ENCODE measurements at regions not wholly inside any gene's neighbourhood (a gene's known extent, or its start where the extent isn't known, plus 50 kb on each side); places are given as distances from the start of the nearest gene placed in this dataset.

GRCh38 chr6:156461647-156462046 is 315.5 kb upstream of the ARID1B start:
- no peak for DNase-seq (ENCODE audit: extremely low read depth in 1 of 2, low read depth in 1 of 2)

DNA sequence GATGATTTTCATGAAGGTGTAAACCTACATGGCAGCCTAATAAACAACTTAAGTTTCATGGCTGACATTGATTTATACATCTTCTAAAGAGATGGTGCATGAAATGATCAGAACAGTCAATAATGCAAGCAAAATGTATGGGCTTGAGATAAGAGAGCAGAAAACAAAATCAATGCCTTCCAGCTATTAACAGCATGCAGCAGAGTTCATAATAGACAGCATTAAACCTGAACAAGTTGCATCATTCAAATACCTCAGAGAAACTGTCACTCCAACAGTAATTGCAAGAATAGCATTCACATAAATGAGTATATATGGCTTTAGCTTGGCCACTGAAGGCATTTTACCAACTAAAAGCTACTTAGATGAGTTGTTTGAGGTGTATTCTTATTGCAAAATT is 319.6 kb upstream of the ARID1B start:
- DNase-seq (ENCODE audit: extremely low read depth in 1 of 2, low read depth in 1 of 2), result no peak

- DNase-seq (ENCODE audit: extremely low read depth in 1 of 2, low read depth in 1 of 2), result no peak
These were observed 321.3 kb upstream of the ARID1B start for GRCh38 chr6:156455847-156456246.

DNA sequence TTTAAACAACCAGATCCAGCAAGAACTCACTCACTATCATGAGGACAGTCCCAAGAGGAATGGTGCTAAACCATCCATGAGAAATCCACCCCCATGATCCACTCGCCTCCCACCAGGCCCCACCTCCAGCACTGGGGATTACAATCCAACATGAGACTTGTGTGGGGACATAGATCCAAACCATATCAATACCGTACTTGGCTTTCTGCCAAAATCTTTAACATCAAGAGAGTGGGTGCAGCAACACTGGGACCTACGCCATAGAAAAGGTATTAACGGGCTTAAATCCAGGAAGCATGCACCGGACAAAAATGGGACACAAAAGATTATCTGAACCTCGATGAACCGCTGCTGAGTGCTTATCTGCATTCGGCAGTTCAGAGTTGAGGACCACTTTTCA is 322.3 kb upstream of the ARID1B start:
- DNase-seq (ENCODE audit: extremely low read depth in 1 of 2, low read depth in 1 of 2), result no peak

GRCh38 chr6:156451726-156452125 is 325.5 kb upstream of the ARID1B start:
- no peak for DNase-seq (ENCODE audit: extremely low read depth in 1 of 2, low read depth in 1 of 2)

- DNase-seq (ENCODE audit: extremely low read depth in 1 of 2, low read depth in 1 of 2), result no peak
These were observed 326.1 kb upstream of the ARID1B start for GRCh38 chr6:156451088-156451487.

DNA sequence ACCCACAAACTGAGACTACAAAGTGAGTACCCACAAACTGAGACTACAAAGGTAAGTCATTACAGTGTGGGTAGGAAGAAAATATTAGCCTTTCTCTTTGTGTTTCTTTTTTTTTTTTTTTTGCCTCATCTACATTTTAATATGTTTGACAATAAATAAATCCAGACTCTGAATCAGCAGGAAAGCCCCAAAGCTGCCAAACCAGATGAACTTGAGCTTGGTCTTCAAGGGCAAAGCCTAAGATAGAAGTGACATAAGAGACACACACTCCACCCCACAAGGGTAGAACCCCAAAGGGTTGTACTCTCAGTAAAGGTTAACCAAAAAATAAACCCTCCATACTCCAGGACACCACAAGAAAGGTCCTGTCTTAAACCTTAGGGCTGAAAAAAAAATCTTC is 326.8 kb upstream of the ARID1B start:
- no peak for DNase-seq (ENCODE audit: extremely low read depth in 1 of 2, low read depth in 1 of 2)

- no peak for DNase-seq (ENCODE audit: extremely low read depth in 1 of 2, low read depth in 1 of 2)
These were observed 327.6 kb upstream of the ARID1B start for GRCh38 chr6:156449569-156449968.

GRCh38 chr6:156449128-156449527 is 328.1 kb upstream of the ARID1B start:
- no peak for DNase-seq (ENCODE audit: extremely low read depth in 1 of 2, low read depth in 1 of 2)

DNA sequence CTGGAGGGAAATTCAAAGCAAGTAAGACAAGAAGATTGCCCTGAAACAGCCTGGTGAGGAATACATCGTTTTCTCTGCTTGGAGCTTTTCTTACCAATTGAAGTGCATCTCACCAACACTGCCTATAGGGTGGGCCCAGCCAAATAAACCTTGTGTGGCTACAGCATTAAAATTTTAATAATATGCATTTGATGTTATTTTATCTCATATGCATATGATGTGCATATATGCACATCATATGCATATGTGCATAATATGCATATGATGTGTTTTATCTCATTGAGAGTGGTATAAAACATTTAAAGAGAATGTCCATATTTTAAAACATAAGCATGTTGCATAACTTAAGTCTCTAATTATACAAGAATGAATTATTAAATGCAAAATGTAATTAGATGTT is 328.6 kb upstream of the ARID1B start:
- no peak for DNase-seq (ENCODE audit: extremely low read depth in 1 of 2, low read depth in 1 of 2)

GRCh38 chr6:156440688-156441087 is 336.5 kb upstream of the ARID1B start:
- no peak for DNase-seq (ENCODE audit: extremely low read depth in 1 of 2, low read depth in 1 of 2)

DNA sequence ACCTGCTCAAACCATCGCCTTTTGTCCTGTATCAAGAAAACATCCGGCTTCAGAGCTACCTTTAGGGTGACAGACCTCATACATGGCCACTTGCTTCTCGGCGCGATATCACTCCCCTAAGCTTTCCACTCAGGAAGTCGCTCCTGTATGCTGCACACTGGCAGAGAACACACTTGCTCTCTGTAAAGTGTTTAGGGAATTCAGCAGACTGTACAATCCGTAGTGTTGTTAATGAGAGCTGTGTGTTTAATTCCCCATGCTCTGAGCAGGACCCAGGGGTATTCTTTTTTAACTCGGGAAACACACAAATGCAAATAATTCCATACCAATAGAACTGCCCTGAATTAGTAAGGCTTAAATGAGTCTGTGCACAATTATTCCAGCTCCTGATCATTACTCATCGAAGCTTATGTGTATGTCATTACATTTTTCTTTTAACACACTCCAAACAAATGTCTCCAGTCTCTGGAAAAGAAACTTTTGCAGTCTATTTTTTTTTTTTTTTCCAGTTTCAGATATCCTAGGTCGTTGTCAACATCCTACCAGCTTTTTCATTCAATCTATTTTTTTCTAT is 338.7 kb upstream of the ARID1B start:
- DNase-seq (ENCODE audit: extremely low read depth in 1 of 2, low read depth in 1 of 2), result no peak

DNA sequence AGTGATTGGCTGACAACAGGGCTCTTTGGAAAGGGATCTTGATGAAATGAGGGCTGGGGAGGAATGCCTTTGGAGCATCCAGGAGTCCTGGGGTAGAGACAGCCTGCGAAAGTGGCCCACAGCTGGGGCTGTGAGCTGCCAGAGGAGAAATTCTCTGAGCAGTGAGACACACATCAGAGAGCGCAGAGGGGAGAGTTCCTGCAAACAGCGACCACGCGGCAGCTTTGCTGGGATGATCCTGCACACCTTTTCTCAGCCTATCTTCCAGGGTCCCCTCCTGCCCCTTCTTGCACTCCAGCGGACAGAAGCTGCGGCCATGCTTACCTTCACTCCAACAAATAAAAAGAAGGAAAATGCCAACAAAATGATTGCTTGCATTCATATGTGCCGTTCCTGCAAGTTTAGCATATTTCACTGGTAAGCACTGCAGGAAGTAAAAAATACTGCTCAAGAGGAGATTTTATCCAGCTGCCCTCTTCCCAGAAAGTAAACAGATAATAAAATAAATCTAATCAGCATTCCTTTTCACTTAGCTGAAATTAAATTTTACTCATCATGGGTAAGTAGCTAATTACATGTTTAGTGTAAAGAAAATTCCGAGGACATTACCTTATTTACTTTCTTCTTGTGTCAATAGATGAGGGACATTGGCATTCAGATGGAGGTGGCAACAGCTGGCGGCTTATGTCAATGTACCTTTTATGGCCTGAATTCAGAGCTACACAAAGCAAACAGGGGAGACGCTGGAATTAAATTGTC is 339.9 kb upstream of the ARID1B start:
- no peak for DNase-seq (ENCODE audit: extremely low read depth in 1 of 2, low read depth in 1 of 2)

GRCh38 chr6:156434795-156435190 is 342.4 kb upstream of the ARID1B start:
- DNase-seq (ENCODE audit: extremely low read depth in 1 of 2, low read depth in 1 of 2), result no peak

- no peak for DNase-seq (ENCODE audit: extremely low read depth in 1 of 2, low read depth in 1 of 2)
These were observed 343.0 kb upstream of the ARID1B start for GRCh38 chr6:156434049-156434794.

GRCh38 chr6:156432543-156432942 is 344.6 kb upstream of the ARID1B start:
- no peak for DNase-seq (ENCODE audit: extremely low read depth in 1 of 2, low read depth in 1 of 2)

DNA sequence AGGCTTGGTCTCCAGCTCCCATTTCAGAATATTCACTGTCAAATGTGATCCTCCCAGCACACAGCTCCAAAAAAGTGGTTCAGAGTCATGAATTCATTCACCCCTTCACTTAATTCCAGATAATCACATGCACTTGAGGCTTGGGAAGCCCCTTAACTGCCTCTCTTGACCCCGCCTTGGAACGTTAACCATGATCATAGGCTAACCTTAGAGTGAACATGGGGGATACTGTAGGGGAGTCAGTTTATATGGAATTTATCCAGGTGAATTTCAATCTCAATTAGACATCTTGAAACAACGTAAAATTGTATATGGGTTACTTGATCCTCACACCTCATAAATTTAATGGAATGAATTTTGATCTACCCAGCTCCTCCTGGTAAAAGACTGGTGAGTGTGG is 346.8 kb upstream of the ARID1B start:
- DNase-seq (ENCODE audit: extremely low read depth in 1 of 2, low read depth in 1 of 2), result no peak

DNA sequence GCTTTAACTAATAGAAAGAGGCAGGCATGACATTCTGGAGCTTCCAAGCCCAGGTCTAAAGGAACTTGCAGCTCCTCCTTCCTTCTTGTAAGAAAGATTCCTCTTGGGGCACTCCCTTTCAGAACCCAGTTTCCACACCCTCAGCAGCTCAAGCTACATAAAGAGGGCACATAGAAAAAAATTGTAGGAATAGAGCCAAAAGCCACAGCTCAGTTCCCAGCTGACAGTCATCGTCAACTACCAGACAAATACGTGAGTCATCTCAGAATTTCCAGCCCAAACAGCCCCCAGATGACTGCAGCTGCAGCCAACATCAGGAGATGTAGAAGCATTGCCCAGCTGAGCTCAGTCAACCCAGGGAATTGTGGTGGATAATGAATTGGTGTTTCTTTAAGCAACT is 349.8 kb upstream of the ARID1B start:
- DNase-seq (ENCODE audit: extremely low read depth in 1 of 2, low read depth in 1 of 2), result no peak

DNA sequence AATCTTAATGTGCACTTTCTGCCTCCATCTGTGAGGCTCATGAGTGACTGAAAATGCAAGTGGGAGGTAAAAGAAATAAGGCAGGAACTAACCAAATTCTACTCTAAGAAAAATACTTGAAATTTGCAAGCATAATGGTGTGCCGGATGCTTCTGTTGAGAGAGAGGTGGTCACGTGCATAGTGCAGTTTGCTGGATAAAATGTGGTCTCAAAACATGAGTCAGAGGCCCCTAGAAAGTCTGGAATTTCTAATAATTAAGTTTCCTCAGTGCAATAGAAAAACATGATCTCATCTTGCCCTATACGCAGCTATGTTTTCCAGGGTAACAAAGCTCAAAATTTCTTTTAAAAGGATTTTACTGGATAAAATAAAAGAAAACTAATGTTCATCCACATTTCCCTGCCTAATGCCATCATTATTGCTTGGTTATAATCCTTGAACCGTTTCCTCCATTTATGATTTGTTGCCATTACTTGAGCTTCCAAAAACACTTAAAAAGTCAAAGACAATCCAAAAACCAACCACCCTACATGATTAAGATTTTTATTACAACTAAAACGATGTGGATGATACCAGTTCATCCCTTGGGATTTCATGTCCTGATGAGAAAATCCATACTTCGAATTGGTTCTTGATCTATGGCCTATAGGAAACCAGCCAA is 351.7 kb upstream of the ARID1B start:
- no peak for DNase-seq (ENCODE audit: extremely low read depth in 1 of 2, low read depth in 1 of 2)

GRCh38 chr6:156423829-156424228 is 353.3 kb upstream of the ARID1B start:
- peak; percentile 14 to 16 for DNase-seq (ENCODE audit: extremely low read depth in 1 of 2, low read depth in 1 of 2)

DNA sequence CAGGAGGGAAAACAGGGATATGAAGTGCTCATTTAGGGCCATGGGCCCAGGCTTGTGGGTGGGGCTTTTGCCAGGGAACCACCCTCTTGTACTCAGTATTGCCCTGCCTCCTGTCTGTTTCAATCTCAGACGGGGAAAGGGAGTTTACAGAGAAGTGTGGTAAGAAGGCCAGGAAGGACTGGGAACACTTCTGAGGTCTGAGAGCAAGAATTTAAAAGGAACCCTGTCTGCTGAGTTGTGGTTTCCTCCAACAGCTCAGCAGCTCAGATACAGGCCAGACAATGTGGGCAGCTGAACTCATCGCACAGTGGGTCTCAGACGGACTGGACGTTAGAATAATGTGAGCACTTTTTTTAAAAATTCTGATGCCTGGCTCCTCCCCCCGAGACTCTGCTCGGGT is 354.1 kb upstream of the ARID1B start:
- DNase-seq (ENCODE audit: extremely low read depth in 1 of 2, low read depth in 1 of 2), result no peak

DNA sequence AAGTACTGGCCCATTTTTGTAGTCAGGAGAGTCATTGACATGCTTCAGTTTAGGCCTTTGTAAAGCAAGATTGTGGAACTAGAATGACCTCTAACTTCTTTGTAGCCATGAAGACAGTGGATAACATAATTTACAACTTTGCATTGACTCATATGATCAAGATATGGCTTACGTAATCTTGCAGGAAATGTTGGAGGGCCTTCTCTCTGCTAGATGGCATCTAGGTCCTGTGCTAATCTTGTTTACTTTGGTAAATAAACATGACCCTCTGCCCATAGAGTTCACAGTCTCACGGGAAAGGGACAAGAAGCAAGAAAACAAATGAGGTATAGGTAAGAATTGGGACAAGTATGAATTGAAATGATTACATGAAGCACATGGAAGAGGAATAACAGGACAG is 355.2 kb upstream of the ARID1B start:
- no peak for DNase-seq (ENCODE audit: extremely low read depth in 1 of 2, low read depth in 1 of 2)
